H1 (cell line): ENCODE measurements at regions not wholly inside any gene's neighbourhood (a gene's known extent, or its start where the extent isn't known, plus 50 kb on each side); places are given as distances from the start of the nearest gene placed in this dataset.

ENCODE experiments used
- CBX5 ChIP-seq: fragments of 300-800, 300-1000 bp; sonication (generic); IDR thresholded peaks from 2 replicates; pipeline ENCODE4 v1.7.1; 2016; ENCODE audit warnings: antibody characterized with exemption, low read length, low read depth
- CTCF ChIP-seq, 3 experiments: IDR thresholded peaks; 1 replicate in 2 of 3; 2 replicates in 1 of 3; pipeline versions ENCODE4 v1.5.1 to v1.6.1; 2011; ENCODE audit warnings: low read length in 3 of 3, mild to moderate bottlenecking in 3 of 3, inconsistent platforms in 2 of 3, low read depth in 1 of 3, moderate library complexity in 1 of 3; ENCODE audit not compliant: insufficient read depth in 1 of 3; ENCODE audit errors: control extremely low read depth in 1 of 3
- EZH2 ChIP-seq: fragments of 200-600 bp; sonication (generic); IDR thresholded peaks from 2 replicates; pipeline ENCODE4 v1.7.1; 2012; ENCODE audit warnings: low read depth, mild to moderate bottlenecking, moderate library complexity, low read length, inconsistent platforms; ENCODE audit not compliant: severe bottlenecking
- GABPA ChIP-seq: IDR thresholded peaks from 2 replicates; pipeline ENCODE4 v1.6.1; 2011; ENCODE audit warnings: mild to moderate bottlenecking, low read length, moderate library complexity, borderline replicate concordance; ENCODE audit not compliant: insufficient read depth
- NRF1 ChIP-seq: IDR thresholded peaks from 2 replicates; pipeline ENCODE4 v1.6.1; 2011; ENCODE audit warnings: mild to moderate bottlenecking, low read depth, low read length, improper control_type of control experiment
- POLR2A ChIP-seq, 2 experiments: IDR thresholded peaks; 1 replicate in 1 of 2; 2 replicates in 1 of 2; pipeline ENCODE4 v1.6.1; 2011; ENCODE audit warnings: low read depth in 2 of 2, low read length in 2 of 2, mild to moderate bottlenecking in 2 of 2; ENCODE audit errors: control extremely low read depth in 1 of 2
- YY1 ChIP-seq: IDR thresholded peaks from 2 replicates; pipeline ENCODE4 v1.6.1; 2011; ENCODE audit warnings: low read depth, mild to moderate bottlenecking, low read length
- TF ChIP-seq, protein P1 (sequence below): IDR thresholded peaks from 2 replicates; pipeline ENCODE4 v1.6.1; 2012; ENCODE audit warnings: inconsistent platforms
- TF ChIP-seq, protein P2 (sequence below): IDR thresholded peaks from 2 replicates; pipeline ENCODE4 v1.6.1; 2012; ENCODE audit warnings: inconsistent platforms

GRCh38 chr12:91507754-91508153 lies 325.1 kb upstream of the DCN start:
- TF ChIP-seq CTCF (IDR thresholded peaks at IDR 0.05; ENCODE audit: control extremely low read depth in 1 of 3, insufficient read depth in 1 of 3, low read depth in 1 of 3, low read length in 3 of 3) (no peak), YY1 (no peak), POLR2A (IDR thresholded peaks at IDR 0.05; ENCODE audit: control extremely low read depth in 1 of 2, low read depth in 2 of 2, low read length in 2 of 2) (no peak), NRF1 (no peak), EZH2 (no peak), GABPA (no peak), CBX5 (no peak)
- TF ChIP-seq, protein P1, sequence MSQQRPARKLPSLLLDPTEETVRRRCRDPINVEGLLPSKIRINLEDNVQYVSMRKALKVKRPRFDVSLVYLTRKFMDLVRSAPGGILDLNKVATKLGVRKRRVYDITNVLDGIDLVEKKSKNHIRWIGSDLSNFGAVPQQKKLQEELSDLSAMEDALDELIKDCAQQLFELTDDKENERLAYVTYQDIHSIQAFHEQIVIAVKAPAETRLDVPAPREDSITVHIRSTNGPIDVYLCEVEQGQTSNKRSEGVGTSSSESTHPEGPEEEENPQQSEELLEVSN, result no peak
- TF ChIP-seq, protein P2, sequence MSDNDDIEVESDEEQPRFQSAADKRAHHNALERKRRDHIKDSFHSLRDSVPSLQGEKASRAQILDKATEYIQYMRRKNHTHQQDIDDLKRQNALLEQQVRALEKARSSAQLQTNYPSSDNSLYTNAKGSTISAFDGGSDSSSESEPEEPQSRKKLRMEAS, result no peak
